ENCODE measurements at regions not wholly inside any gene's neighbourhood (a gene's known extent, or its start where the extent isn't known, plus 50 kb on each side); places are given as distances from the start of the nearest gene placed in this dataset.

GRCh38 chr5:143539742-143540141, 136.3 kb upstream of the NR3C1 start:
- TF ChIP-seq CTCF (IDR thresholded peaks at IDR 0.05; ENCODE audit: low read depth, low read length, poor library complexity, severe bottlenecking): no peak
- TF ChIP-seq EZH2phosphoT487 (IDR thresholded peaks at IDR 0.05; ENCODE audit: borderline replicate concordance, low read length): no peak

Data from DOHH2 (cell line).